GM10248 (cell line): ENCODE measurements at regions not wholly inside any gene's neighbourhood (a gene's known extent, or its start where the extent isn't known, plus 50 kb on each side); places are given as distances from the start of the nearest gene placed in this dataset.

Experiments used
- CTCF ChIA-PET: fragments of 300-600 bp; sonication (Branson Sonifier 250); formaldehyde crosslinking; extraction: SDS; loops from one replicate; lab custom pipeline; 2021; ENCODE audit warnings: antibody characterized with exemption; lab: Yijun Ruan, JAX
- POLR2A ChIA-PET: fragments of 350-650 bp; sonication (Branson Sonifier 250); formaldehyde crosslinking; extraction: SDS; loops from one replicate; lab custom pipeline; 2020; ENCODE audit warnings: antibody characterized with exemption; lab: Yijun Ruan, JAX
- DNase-seq: peaks from one replicate; pipeline ENCODE4 v3.0.0; 2012; ENCODE audit errors: extremely low spot score
- CTCF ChIP-seq: IDR thresholded peaks from 2 replicates; pipeline ENCODE4 v1.5.1; 2012; ENCODE audit warnings: mild to moderate bottlenecking, low read depth; ENCODE audit errors: extremely low read depth, missing control alignments, control extremely low read depth

- no peak for TF ChIP-seq CTCF
- DNase-seq = no peak
- ChIA-PET CTCF (no interaction called here), POLR2A (no interaction called here)
Observed at GRCh38 chr2:128778843-128779242, 460.2 kb upstream of the HS6ST1 start.

DNA sequence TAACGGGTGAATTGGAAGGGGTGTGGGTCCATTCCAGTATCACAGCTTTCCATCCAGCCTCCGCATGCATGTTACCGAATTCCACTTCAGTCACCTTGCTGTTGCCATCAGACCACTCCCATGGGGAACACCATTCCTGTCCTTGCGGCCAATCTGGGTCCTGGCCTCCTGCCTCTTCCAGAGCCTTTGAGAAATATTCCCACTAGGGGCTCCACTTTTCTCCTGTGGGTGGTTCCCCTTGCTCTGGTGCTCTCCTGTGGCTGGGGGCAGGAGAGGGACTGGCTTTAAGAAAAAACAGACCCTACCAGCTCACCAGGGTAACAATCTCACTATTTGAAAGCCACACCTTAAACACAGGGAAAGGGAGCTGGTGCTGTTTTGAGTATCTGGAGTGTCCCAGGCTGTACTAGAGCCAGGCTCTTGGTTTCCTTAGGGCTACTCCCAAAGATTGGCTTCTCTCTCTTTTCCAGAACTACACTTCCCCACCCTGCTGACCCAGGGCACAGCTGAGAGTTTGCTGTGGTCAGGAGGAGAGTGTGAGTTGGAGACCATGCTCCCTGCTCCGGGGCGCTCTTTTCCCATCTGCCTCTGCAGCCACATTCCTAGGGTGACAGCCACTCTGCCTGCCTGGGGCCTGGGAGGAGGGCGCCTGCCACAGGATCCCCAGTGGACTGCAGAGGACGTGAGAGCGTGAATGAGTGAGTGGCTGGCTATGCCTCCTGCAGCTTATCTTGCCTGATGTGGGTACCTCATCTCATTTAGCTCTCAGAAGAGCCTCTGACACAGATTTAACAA is 460.8 kb upstream of the HS6ST1 start:
- no peak for DNase-seq
- no peak for TF ChIP-seq CTCF
- ChIA-PET POLR2A (no interaction called here), CTCF (no interaction called here)

GRCh38 chr2:128780434-128781080 is 461.9 kb upstream of the HS6ST1 start:
- CTCF ChIA-PET = no interaction called here
- no peak for TF ChIP-seq CTCF
- DNase-seq = no peak
- POLR2A ChIA-PET = no interaction called here

DNA sequence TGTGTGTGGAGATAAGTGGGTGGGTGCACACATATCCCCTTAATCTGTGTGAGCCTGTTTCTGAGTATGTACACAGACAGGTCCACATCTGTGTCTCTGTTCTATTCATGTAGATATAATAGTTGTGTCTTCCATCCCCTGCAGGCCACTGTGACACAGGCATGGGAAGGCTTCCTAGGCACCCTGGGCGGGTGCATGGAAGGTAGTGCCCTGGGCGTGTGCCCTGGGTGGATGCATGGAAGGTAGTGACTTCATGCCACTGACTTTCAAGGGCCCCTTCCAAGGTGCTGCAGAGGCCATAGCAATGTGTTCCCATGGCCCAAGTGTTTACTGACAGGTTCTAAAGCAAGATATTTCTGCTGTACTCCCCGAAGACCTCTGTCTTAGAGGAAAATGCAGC is 462.5 kb upstream of the HS6ST1 start:
- no peak for TF ChIP-seq CTCF
- ChIA-PET POLR2A (no interaction called here), CTCF (no interaction called here)
- DNase-seq = no peak

DNA sequence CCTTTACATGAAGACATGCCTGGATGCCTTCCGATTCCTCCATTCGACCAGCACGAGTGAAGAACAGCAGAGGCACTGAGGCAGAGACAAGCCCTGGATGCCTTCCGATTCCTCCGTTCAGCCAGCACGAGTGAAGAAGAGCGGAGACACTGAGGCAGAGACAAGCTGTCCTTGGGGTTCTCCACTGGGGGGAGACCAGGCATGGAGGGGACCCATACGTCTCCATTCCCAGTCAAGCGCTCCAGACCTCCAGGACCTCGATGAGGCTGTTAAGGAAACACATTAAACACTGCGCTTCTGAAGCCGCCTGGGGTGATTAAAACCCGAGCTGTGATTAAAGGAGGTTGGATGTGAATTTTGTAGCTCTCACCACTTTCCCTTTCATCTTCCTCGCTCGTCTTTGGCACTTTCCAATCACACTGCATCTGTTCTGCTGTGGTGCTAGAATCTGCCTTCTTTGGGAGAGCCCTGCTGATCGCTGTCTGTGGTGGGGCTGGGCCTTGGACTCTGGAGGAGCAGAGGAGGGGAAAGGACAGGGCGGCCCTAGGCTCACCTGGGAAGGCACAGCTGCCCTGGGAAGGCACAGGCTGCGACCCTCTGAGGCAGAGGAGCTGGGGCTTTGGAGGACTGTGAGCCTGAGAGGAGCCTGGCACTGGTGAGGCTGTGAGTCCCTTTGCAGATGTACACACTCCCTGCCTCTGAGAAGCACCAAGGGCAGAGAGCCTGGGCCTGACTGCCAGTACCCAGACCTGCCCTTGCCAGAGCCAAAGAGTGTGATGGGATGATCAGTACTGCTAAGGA is 463.1 kb upstream of the HS6ST1 start:
- no peak for TF ChIP-seq CTCF
- ChIA-PET POLR2A (no interaction called here), CTCF (no interaction called here)
- DNase-seq = peak; percentile 5

DNA sequence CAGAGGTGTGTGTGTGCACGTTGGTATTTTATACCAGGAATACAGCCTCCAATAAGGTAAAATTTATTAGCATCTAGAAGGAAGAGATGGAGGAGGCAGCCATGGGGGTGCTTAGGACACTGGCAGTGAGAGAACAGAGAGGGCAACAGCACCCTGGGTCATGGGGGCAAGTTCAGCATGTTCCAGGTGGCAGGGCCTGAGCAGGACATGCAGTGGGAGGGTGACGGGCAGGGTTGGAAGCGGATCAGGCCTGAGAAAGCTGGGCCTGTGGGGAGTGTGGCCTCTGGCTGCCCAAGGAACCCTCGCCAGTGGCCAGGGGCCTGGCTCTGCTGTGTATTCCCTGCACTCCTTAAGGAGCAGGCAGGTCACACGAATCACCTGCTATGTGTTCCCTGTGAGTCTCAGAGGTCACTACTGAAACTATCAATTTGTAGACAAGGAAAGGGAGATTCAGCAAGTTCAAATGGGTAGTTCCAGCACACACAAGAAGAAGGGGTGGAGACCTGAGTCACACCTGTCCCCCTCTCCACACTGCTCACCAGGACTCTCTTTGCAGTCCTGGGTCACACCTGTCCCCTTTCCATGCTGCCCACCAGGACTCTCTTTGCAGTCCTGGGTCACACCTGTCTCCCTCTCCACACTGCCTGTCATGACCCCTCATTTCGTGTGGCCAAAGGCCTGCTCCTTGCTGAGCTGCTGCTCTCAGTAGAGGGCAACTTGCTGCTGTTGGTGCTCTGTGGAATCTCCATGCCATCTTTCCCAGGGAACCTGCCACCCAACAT is 463.9 kb upstream of the HS6ST1 start:
- no peak for TF ChIP-seq CTCF
- ChIA-PET CTCF (no interaction called here), POLR2A (no interaction called here)
- peak; percentile 6 for DNase-seq
